Aorta (tissue), 5 donors: ENCODE measurements at regions not wholly inside any gene's neighbourhood (a gene's known extent, or its start where the extent isn't known, plus 50 kb on each side); places are given as distances from the start of the nearest gene placed in this dataset.

Experiments
- ATAC-seq: fragments of 200-7000 bp; cut with Tn5 transposase; one replicate; pipeline ENCODE4 v1.9.1; 2022; ENCODE audit warnings: moderate library complexity; ENCODE audit not compliant: low FRiP score
- DNase-seq, 2 donors: peaks; one replicate each; pipeline ENCODE4 v3.0.0-alpha.2; 2020
- H3K27ac ChIP-seq, 2 donors: one replicate each; pipeline ENCODE4 v1.5.1; 2013; ENCODE audit warnings: low read length in 2 of 2, mild to moderate bottlenecking in 2 of 2, moderate library complexity in 2 of 2, control low read depth in 1 of 2, inconsistent platforms in 1 of 2, low read depth in 1 of 2
- H3K27me3 ChIP-seq, 2 donors: one replicate each; pipeline ENCODE4 v1.6.1; 2013; ENCODE audit warnings: control low read depth in 1 of 2, low read length in 1 of 2, mild to moderate bottlenecking in 1 of 2, moderate library complexity in 1 of 2; ENCODE audit not compliant: insufficient read depth in 2 of 2, control insufficient read depth in 1 of 2
- H3K36me3 ChIP-seq, 2 donors: one replicate each; pipeline ENCODE4 v1.6.1; 2013; ENCODE audit warnings: control low read depth in 1 of 2, low read length in 1 of 2, mild to moderate bottlenecking in 1 of 2; ENCODE audit not compliant: insufficient read depth in 2 of 2, control insufficient read depth in 1 of 2
- H3K4me1 ChIP-seq, 2 donors: one replicate each; pipeline ENCODE4 v1.6.1; 2013; ENCODE audit warnings: low read length in 2 of 2, control low read depth in 1 of 2, mild to moderate bottlenecking in 1 of 2, moderate library complexity in 1 of 2; ENCODE audit not compliant: insufficient read depth in 2 of 2, control insufficient read depth in 1 of 2
- H3K4me3 ChIP-seq, 2 donors: one replicate each; pipeline ENCODE4 v1.5.1; 2013; ENCODE audit warnings: low read length in 2 of 2, control low read depth in 1 of 2, mild to moderate bottlenecking in 1 of 2
- H3K9me3 ChIP-seq: one replicate; pipeline ENCODE4 v1.6.1; 2013; ENCODE audit warnings: mild to moderate bottlenecking, low read length; ENCODE audit not compliant: control insufficient read depth
- WGBS, 2 donors: extraction: QIAGEN DNeasy Blood & Tissue Kit; methylation state at CpG; one replicate each; pipeline ENCODE4 v1.1.7; 2013; 5-methylcytosine and 5-hydroxymethylcytosine counted together
- intact Hi-C, 2 donors: fragments of 100-400 bp; cut with DNase I; formaldehyde crosslinking; loops; one replicate each; pipeline versions ENCODE4 v1.14.2 to v1.15.0; 2022
- donor health status: healthy with polysubstance abuse.
- donor health status: Bipolar disorder and iron deficiency.
- donor health status: DM: no; HTN: no; CAD: no.
- donor health status: DM: no; HTN: no; CAD: no.
- donor health status: DM: yes; HTN: yes; CAD: no.

DNA sequence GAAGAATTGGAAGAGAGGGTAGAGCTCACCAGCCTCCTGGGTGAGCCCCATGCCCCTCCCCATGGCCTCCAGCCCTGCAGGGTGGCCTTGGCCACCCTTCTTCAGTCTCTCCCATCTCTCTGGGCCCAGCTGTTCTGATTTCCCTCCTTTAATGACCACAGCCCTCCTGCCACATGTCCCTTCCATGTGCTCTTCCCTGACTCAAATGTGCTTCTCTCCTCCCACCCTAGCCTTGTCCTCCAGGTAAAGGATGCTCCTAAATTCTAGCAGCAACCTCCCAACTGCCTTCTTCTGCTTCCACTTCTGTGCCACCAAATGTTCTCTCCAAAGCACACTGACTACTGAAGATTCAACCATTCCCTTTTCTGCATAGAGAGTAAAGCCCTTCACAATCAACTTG lies 83.0 kb downstream of the ADRA2C start:
- Histone ChIP-seq H3K27me3 (no peaks in the 10 kb centered on the region), H3K9me3 (peaks cover 6% of the 10 kb centered on the region), H3K27ac (no peak overlapping the region), H3K4me3 (no peak overlapping the region), H3K4me1 (no peaks in the 10 kb centered on the region), H3K36me3 (no peaks in the 10 kb centered on the region)
- DNase-seq (no peak), ATAC-seq (no peak)
- intact Hi-C loops = loop anchor here in 1 of 2 donors (10.0 kb wide), 1 partner anchor 54 kb away; no protein-coding TSS in a partner anchor

- H3K27ac ChIP-seq = no peak overlapping the region
- no peaks in the 10 kb centered on the region for H3K4me1 ChIP-seq
- DNase-seq = no peak
- no peak overlapping the region for H3K4me3 ChIP-seq
- no peaks in the 10 kb centered on the region for H3K27me3 ChIP-seq
- intact Hi-C loops = no loop called here
- 94 to 95% methylated on average over 1 of the region's 1 CpG for WGBS, 2 donors
- H3K36me3 ChIP-seq = no peaks in the 10 kb centered on the region
- peaks cover 6% of the 10 kb centered on the region for H3K9me3 ChIP-seq
- no peak for ATAC-seq
These were observed 83.9 kb downstream of the ADRA2C start for GRCh38 chr4:3850128-3850527.

GRCh38 chr4:3851211-3851610 lies 85.0 kb downstream of the ADRA2C start:
- H3K27ac ChIP-seq = no peak overlapping the region
- no peaks in the 10 kb centered on the region for H3K27me3 ChIP-seq
- no peak for ATAC-seq
- 45 to 57% methylated on average over 6 of the region's 6 CpGs for WGBS, 2 donors
- H3K4me3 ChIP-seq = no peak overlapping the region
- no peaks in the 10 kb centered on the region for H3K36me3 ChIP-seq
- no peak for DNase-seq
- H3K4me1 ChIP-seq = no peaks in the 10 kb centered on the region
- peaks cover 6% of the 10 kb centered on the region for H3K9me3 ChIP-seq
- intact Hi-C loops = no loop called here

DNA sequence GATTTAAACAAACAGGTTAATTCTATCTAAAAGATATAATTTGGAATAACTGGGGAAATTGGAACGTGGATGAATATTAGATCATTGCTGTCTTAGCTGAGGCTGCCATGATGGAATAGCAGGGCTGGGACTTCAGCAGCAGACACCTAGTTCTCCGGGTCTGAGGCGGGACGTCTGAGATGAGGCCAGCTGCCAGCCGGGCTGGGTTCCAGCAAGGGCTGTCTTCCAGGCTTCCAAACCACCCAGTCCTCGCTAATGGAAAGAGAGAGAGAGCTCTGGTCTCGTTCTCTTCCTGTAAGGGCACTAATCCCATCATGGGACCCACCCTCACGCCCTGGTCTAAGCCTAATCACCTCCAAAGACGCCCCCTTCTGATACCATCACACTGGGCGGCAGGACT lies 85.7 kb downstream of the ADRA2C start:
- ATAC-seq (no peak), DNase-seq (no peak)
- 40 to 42% methylated on average over 10 of the region's 10 CpGs for WGBS, 2 donors
- Histone ChIP-seq H3K4me3 (no peak overlapping the region), H3K9me3 (peaks cover 6% of the 10 kb centered on the region), H3K27me3 (no peaks in the 10 kb centered on the region), H3K4me1 (no peaks in the 10 kb centered on the region), H3K27ac (no peak overlapping the region), H3K36me3 (no peaks in the 10 kb centered on the region)
- intact Hi-C loops = no loop called here

DNA sequence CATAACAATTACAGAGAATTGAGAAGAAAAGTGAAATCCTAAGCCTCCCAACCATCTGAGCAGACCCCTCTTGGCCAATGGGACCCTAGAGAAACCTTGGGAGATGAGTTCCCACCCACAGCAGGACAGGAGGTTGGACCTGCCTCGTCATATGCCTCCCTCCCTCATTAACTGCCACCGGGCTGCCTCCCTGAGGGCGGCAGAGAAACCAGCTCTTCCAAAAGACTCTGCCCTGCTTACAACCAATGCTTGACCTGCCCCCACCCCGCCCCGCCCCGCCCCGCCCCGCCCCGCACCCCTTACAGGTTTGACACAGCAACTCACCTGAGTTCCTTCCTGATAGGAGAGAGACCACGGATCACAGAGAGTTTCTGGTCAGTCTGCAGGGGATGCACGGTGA lies 86.1 kb downstream of the ADRA2C start:
- H3K27me3 ChIP-seq = no peaks in the 10 kb centered on the region
- H3K9me3 ChIP-seq = peaks cover 6% of the 10 kb centered on the region
- DNase-seq (no peak), ATAC-seq (no peak)
- 74 to 76% methylated on average over 11 of the region's 11 CpGs for WGBS, 2 donors
- intact Hi-C loops = no loop called here
- H3K27ac ChIP-seq = no peak overlapping the region
- H3K4me3 ChIP-seq = no peak overlapping the region
- no peaks in the 10 kb centered on the region for H3K4me1 ChIP-seq
- H3K36me3 ChIP-seq = no peaks in the 10 kb centered on the region

- Histone ChIP-seq H3K27me3 (no peaks in the 10 kb centered on the region), H3K36me3 (no peaks in the 10 kb centered on the region), H3K4me1 (no peaks in the 10 kb centered on the region), H3K4me3 (no peak overlapping the region), H3K9me3 (peaks cover 6% of the 10 kb centered on the region), H3K27ac (no peak overlapping the region)
- WGBS, 2 donors = 83% methylated on average over 3 of the region's 3 CpGs
- intact Hi-C loops = no loop called here
- DNase-seq (no peak), ATAC-seq (no peak)
These were observed 86.5 kb downstream of the ADRA2C start for GRCh38 chr4:3852711-3853110.

- ATAC-seq (no peak), DNase-seq (no peak)
- no peaks in the 10 kb centered on the region for H3K36me3 ChIP-seq
- no peaks in the 10 kb centered on the region for H3K4me1 ChIP-seq
- WGBS, 2 donors = 71 to 72% methylated on average over 10 of the region's 10 CpGs
- peaks cover 6% of the 10 kb centered on the region for H3K9me3 ChIP-seq
- H3K27me3 ChIP-seq = no peaks in the 10 kb centered on the region
- no peak overlapping the region for H3K4me3 ChIP-seq
- H3K27ac ChIP-seq = no peak overlapping the region
- intact Hi-C loops = no loop called here
These were observed 87.3 kb downstream of the ADRA2C start for GRCh38 chr4:3853388-3854035.

GRCh38 chr4:3854661-3855060 lies 88.5 kb downstream of the ADRA2C start:
- Histone ChIP-seq H3K27me3 (no peaks in the 10 kb centered on the region), H3K36me3 (no peaks in the 10 kb centered on the region), H3K4me3 (no peak overlapping the region), H3K9me3 (peaks cover 6% of the 10 kb centered on the region), H3K27ac (no peak overlapping the region), H3K4me1 (no peaks in the 10 kb centered on the region)
- ATAC-seq (no peak), DNase-seq (no peak)
- 60 to 62% methylated on average over 8 of the region's 8 CpGs for WGBS, 2 donors
- intact Hi-C loops = no loop called here

GRCh38 chr4:3855646-3856045 lies 89.5 kb downstream of the ADRA2C start:
- DNase-seq (no peak), ATAC-seq (no peak)
- Histone ChIP-seq H3K27ac (no peak overlapping the region), H3K4me1 (no peaks in the 10 kb centered on the region), H3K4me3 (no peak overlapping the region), H3K27me3 (no peaks in the 10 kb centered on the region), H3K36me3 (no peaks in the 10 kb centered on the region), H3K9me3 (no peaks in the 10 kb centered on the region)
- intact Hi-C loops = no loop called here
- 69 to 70% methylated on average over 9 of the region's 9 CpGs for WGBS, 2 donors
